NCI-H345 (cell line): ENCODE measurements at regions not wholly inside any gene's neighbourhood (a gene's known extent, or its start where the extent isn't known, plus 50 kb on each side); places are given as distances from the start of the nearest gene placed in this dataset.
"Not testable (repeated sequence)": the region's sequence is repeated elsewhere in the genome, so short reads cannot be mapped to it uniquely, and the experiment has no call there.

ENCODE experiments used
- DNase-seq: peaks from one replicate; lab custom pipeline; 2025; lab: John Stamatoyannopoulos, UW

- no peak for DNase-seq
Observed at GRCh38 chr6:21847711-21848480, 254.3 kb downstream of the SOX4 start.

- DNase-seq: no peak
Observed at GRCh38 chr6:21850691-21851090, 257.1 kb downstream of the SOX4 start.

- no peak for DNase-seq
Observed at GRCh38 chr6:21855811-21856455, 262.4 kb downstream of the SOX4 start.

GRCh38 chr6:21856456-21856825 is 262.9 kb downstream of the SOX4 start:
- DNase-seq: no peak

GRCh38 chr6:21856844-21857243 is 263.3 kb downstream of the SOX4 start:
- DNase-seq: no peak

GRCh38 chr6:21858076-21858475 is 264.5 kb downstream of the SOX4 start:
- no peak for DNase-seq

GRCh38 chr6:21859193-21859735 is 265.7 kb downstream of the SOX4 start:
- DNase-seq: no peak

- no peak for DNase-seq
Observed at GRCh38 chr6:21861942-21862341, 268.4 kb downstream of the SOX4 start.

- no peak for DNase-seq
Observed at GRCh38 chr6:21864206-21864605, 270.7 kb downstream of the SOX4 start.

GRCh38 chr6:21868226-21868625 is 274.7 kb downstream of the SOX4 start:
- no peak for DNase-seq

- DNase-seq: no peak
Observed at GRCh38 chr6:21869085-21869771, 275.7 kb downstream of the SOX4 start.

- DNase-seq: no peak
Observed at GRCh38 chr6:21870076-21870730, 276.7 kb downstream of the SOX4 start.

- DNase-seq: no peak
Observed at GRCh38 chr6:21871831-21872230, 278.3 kb downstream of the SOX4 start.

- DNase-seq: no peak
Observed at GRCh38 chr6:21872749-21873148, 279.2 kb downstream of the SOX4 start.

- no peak for DNase-seq
Observed at GRCh38 chr6:21873562-21873961, 280.0 kb downstream of the SOX4 start.

- DNase-seq: no peak
Observed at GRCh38 chr6:21874372-21874771, 280.8 kb downstream of the SOX4 start.

- not testable (repeated sequence) for DNase-seq
Observed at GRCh38 chr6:21877037-21877436, 283.5 kb downstream of the SOX4 start.

- not testable (repeated sequence) for DNase-seq
Observed at GRCh38 chr6:21880249-21880648, 286.7 kb downstream of the SOX4 start.

GRCh38 chr6:21881969-21882465 is 288.5 kb downstream of the SOX4 start:
- DNase-seq: no peak

- DNase-seq: no peak
Observed at GRCh38 chr6:21883595-21884328, 290.2 kb downstream of the SOX4 start.

GRCh38 chr6:21885111-21885510 is 291.6 kb downstream of the SOX4 start:
- no peak for DNase-seq
